Astrocyte of the spinal cord (primary cell): ENCODE measurements at regions not wholly inside any gene's neighbourhood (a gene's known extent, or its start where the extent isn't known, plus 50 kb on each side); places are given as distances from the start of the nearest gene placed in this dataset.

ENCODE experiments used
- DNase-seq: peaks from one replicate; pipeline ENCODE4 v3.0.0; 2011; ENCODE audit warnings: low read depth, low spot score
- H3K4me3 ChIP-seq: 2 replicates; pipeline ENCODE4 v1.5.1; 2011; ENCODE audit warnings: low read depth, mild to moderate bottlenecking, low read length, moderate library complexity
- in situ Hi-C: cut with HindIII; loops from 2 replicates; pipeline ENCODE4 v1.10.0; 2017; ENCODE audit warnings: low sequenced_read_pairs
- TF ChIP-seq, protein P1 (sequence below): IDR thresholded peaks from 2 replicates; pipeline ENCODE4 v1.5.1; 2012; ENCODE audit warnings: low read depth, mild to moderate bottlenecking, low read length, inconsistent platforms

DNA sequence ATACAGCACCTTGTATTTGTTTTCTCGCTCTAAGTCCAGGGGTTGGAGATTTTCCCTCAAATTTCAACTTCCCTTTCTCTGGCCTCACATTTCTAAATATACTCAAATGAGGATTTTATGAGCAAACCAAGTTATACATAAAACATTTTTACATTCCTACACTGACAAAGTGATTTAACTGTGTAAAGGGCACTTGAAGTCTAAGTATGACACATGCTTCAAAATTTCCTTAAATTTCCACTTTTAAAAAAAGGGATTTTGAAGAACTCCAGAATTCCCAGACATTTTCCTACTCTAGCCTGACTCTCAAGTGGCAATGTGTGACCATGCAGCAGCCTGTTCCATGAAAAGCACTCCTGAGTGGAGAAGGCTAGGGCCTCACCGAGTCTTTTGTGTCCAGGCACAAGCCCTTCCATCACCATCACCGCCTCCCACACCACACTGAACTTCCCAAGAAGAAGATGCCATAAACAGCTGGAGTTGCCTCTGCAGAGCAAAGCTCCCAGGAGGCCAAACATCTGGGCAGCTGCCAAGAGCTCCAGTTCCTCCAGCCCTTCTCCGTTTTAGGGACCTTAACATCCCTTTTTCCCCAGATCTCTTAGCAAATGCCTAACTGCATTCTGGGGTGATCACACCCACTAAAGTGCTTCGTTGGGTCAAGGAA lies 68.9 kb downstream of the NCR2 start:
- in situ Hi-C loops: no loop called here
- H3K4me3 ChIP-seq: no peak overlapping the region
- TF ChIP-seq, protein P1, sequence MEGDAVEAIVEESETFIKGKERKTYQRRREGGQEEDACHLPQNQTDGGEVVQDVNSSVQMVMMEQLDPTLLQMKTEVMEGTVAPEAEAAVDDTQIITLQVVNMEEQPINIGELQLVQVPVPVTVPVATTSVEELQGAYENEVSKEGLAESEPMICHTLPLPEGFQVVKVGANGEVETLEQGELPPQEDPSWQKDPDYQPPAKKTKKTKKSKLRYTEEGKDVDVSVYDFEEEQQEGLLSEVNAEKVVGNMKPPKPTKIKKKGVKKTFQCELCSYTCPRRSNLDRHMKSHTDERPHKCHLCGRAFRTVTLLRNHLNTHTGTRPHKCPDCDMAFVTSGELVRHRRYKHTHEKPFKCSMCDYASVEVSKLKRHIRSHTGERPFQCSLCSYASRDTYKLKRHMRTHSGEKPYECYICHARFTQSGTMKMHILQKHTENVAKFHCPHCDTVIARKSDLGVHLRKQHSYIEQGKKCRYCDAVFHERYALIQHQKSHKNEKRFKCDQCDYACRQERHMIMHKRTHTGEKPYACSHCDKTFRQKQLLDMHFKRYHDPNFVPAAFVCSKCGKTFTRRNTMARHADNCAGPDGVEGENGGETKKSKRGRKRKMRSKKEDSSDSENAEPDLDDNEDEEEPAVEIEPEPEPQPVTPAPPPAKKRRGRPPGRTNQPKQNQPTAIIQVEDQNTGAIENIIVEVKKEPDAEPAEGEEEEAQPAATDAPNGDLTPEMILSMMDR: no peak
- DNase-seq: no peak

DNA sequence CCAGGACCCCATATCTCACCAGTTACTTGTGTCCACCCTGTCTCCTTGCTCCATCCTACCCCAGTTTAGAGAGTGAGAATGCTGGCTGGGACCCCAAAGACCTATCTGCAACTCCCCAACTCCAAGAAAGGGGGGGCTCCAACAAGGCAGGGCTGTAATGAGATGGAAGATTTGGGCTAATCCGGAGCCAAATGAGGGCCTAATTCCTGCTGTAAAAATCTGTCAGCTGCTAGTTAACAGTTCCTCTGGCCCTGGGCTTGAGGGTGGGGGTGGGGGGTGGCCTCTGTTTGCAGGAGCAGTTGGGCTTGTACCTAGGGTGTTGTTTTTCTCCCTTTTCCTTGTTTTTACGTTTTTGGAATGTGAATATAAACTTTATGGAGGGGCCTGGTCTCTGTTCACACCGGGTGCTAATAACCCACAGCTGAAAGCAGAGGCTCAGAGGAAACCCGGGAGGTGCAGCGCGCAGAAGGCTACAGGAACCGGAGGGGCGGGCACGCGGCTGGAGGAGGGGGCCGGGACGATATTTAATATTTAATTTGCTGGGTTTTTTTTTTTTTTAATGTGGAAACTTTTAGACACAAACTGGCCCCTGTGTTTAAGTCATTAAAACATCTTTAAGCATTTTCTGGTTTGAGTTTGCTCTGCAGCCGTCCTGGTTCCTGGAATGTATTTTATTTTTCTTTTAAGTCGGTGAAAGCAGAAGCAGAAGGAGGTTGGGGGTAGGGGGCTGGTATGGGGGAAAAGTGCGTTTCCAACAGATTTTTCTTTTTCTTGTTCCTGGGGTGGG lies 70.7 kb downstream of the NCR2 start:
- no peak for DNase-seq
- no peak overlapping the region for H3K4me3 ChIP-seq
- TF ChIP-seq, protein P1: no peak
- in situ Hi-C loops: no loop called here

DNA sequence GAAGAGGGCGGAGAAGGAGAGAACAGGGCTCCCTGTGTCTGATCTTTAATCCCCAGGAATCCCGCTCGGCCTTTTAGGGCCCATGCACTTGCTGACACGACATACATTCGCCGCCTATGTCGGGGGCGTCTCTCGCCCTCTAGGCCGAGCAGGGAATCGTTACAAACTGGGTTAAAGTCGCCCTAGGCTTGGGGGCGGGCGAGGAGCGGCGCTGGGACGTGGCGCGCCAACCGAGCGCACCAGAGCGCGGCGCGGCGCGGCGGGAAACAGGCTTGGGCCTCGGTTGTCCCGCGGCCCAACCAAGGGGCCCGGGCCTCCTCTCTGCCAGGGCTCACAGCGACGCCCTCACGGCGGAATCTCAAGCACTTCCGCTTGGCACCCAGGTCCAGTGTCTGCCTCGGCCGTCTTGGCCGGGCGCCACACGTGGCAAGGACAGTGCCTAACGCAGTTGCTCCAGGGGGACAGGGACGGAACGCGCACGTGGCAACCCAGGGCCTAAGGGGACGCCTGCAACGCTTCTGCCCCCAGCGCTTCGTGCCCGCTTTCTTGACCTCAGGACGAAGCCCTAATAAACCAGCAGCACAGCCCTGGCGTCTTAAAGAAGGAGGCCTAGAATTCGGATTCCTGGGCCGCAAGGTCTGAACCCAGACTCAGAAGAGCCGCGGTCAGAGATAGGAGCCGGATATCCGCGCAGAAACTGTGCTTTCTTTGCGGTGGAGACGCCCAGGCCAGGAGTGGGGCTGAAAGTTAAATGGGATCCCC lies 71.5 kb downstream of the NCR2 start:
- TF ChIP-seq, protein P1: no peak
- in situ Hi-C loops: no loop called here
- no peak for DNase-seq
- H3K4me3 ChIP-seq: no peak overlapping the region

DNA sequence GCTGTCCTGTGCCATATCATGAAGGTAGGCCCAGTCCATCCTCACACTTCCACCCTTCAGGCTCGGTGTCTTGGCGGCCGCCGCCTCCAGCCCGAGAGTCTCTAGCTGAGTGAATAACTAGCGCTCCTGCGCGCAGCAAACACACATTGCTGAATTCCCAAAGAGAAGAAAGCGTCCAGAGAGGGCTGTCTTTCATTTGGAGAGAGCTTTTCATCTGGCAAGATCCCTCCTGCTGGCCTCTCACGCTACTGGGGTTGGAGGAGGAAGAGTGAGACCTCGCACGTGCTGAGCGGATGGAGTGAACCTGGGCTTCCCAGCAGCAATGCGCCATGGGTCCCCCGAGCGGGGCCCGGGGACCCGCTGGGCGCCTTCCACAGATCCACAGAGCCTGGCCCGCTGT lies 73.2 kb downstream of the NCR2 start:
- no peak for DNase-seq
- TF ChIP-seq, protein P1: no peak
- in situ Hi-C loops: no loop called here
- H3K4me3 ChIP-seq: no peak overlapping the region

DNA sequence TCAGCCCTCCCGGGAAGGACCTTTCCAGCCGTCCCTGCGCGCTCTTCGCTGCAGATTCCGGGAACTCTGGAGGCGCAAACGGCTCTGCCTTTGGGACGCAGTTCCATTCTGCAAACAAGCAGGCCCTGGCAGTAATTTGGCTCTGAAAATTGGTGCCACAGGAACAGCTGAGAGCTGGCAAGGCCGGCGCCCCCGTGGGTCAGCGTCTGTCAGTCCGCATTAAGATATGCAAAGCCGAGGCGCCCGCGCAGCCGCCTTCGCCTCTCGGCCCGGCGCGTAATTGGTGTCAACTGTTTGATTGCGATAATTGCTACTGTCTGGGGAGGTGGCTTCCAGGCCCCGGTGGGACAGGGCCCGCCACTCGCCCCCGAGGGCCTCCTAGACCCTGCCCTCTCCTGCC lies 73.6 kb downstream of the NCR2 start:
- in situ Hi-C loops: no loop called here
- no peak overlapping the region for H3K4me3 ChIP-seq

DNA sequence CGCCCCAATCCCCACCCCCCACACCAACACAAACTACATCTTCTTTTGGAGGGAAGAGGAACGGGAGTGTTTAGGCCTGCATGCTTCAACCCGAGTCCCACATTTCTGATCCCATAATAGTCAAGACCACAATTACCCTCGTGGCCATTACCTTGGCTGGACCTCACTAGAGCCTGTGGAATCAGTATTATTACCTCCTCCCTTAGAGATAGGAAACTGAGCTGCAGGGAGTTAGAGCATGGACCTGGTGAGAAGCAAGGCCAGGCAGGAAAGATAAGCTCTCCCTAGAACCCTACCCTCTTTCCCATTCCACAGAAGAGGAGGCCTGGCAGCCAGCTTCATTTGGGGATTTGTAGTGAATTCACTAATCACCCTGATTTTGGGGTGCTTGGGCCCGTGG lies 74.1 kb downstream of the NCR2 start:
- in situ Hi-C loops: no loop called here
- no peak for DNase-seq
- H3K4me3 ChIP-seq: no peak overlapping the region
- TF ChIP-seq, protein P1: no peak

More for the DNA sequence above, 73.6 kb downstream of the NCR2 start:
- no peak for DNase-seq
- TF ChIP-seq, protein P1: no peak
